H9 (cell line): ENCODE measurements at regions not wholly inside any gene's neighbourhood (a gene's known extent, or its start where the extent isn't known, plus 50 kb on each side); places are given as distances from the start of the nearest gene placed in this dataset.
A peak's percentile ranks its signal among the peaks of the same experiment; 100 is the strongest.

Experiments
- DNase-seq: peaks from one replicate; pipeline ENCODE4 v3.0.0-alpha.2; 2017
- H2AFZ ChIP-seq: one replicate; pipeline ENCODE4 v1.6.1; 2013; ENCODE audit warnings: mild to moderate bottlenecking, low read length, control low read depth, moderate library complexity
- H2AK5ac ChIP-seq: 2 replicates; pipeline ENCODE4 v1.6.1; 2013; ENCODE audit warnings: low read length, control low read depth, mixed read lengths; ENCODE audit not compliant: insufficient read length
- H2BK120ac ChIP-seq: one replicate; pipeline ENCODE4 v1.6.1; 2013; ENCODE audit warnings: low read depth, mild to moderate bottlenecking, low read length, control low read depth, inconsistent platforms; ENCODE audit not compliant: poor library complexity, severe bottlenecking
- H2BK12ac ChIP-seq: 2 replicates; pipeline ENCODE4 v1.6.1; 2013; ENCODE audit warnings: low read length, control low read depth, mixed read lengths, low read depth; ENCODE audit not compliant: insufficient read length
- H2BK15ac ChIP-seq: 2 replicates; pipeline ENCODE4 v1.6.1; 2013; ENCODE audit warnings: low read depth, low read length, control low read depth
- H2BK20ac ChIP-seq: one replicate; pipeline ENCODE4 v1.6.1; 2013; ENCODE audit warnings: low read depth, mild to moderate bottlenecking, low read length, control low read depth, inconsistent platforms; ENCODE audit not compliant: poor library complexity, severe bottlenecking
- H2BK5ac ChIP-seq: 2 replicates; pipeline ENCODE4 v1.6.1; 2013; ENCODE audit warnings: low read length, control low read depth, mixed read lengths; ENCODE audit not compliant: insufficient read length
- H3K14ac ChIP-seq: 2 replicates; pipeline ENCODE4 v1.6.1; 2013; ENCODE audit warnings: low read length, control low read depth; ENCODE audit not compliant: insufficient read depth
- H3K18ac ChIP-seq: 2 replicates; pipeline ENCODE4 v1.6.1; 2013; ENCODE audit warnings: low read depth, mild to moderate bottlenecking, mixed read lengths, low read length, control low read depth; ENCODE audit not compliant: insufficient read length
- H3K23ac ChIP-seq: 2 replicates; pipeline ENCODE4 v1.6.1; 2013; ENCODE audit warnings: low read length, control low read depth, mixed read lengths, low read depth; ENCODE audit not compliant: insufficient read length
- H3K23me2 ChIP-seq: 2 replicates; pipeline ENCODE4 v1.6.1; 2013; ENCODE audit warnings: low read depth, mild to moderate bottlenecking, mixed read lengths, low read length, control low read depth; ENCODE audit not compliant: insufficient read length, poor library complexity, severe bottlenecking
- H3K27ac ChIP-seq: 2 replicates; pipeline ENCODE4 v1.5.1; 2013; ENCODE audit warnings: low read length, control low read depth, mixed read lengths, low read depth; ENCODE audit not compliant: insufficient read length
- H3K27me3 ChIP-seq: 2 replicates; pipeline ENCODE4 v1.6.1; 2013; ENCODE audit warnings: low read length, control low read depth, inconsistent platforms; ENCODE audit not compliant: insufficient read depth
- H3K4ac ChIP-seq: 2 replicates; pipeline ENCODE4 v1.6.1; 2013; ENCODE audit warnings: low read depth, mild to moderate bottlenecking, control low read depth, inconsistent platforms, low read length, moderate library complexity
- H3K4me1 ChIP-seq: 2 replicates; pipeline ENCODE4 v1.6.1; 2013; ENCODE audit warnings: low read length, control low read depth, inconsistent platforms; ENCODE audit not compliant: insufficient read depth
- H3K4me2 ChIP-seq: 2 replicates; pipeline ENCODE4 v1.6.1; 2013; ENCODE audit warnings: low read length, control low read depth, mixed read lengths; ENCODE audit not compliant: insufficient read length, insufficient read depth
- H3K56ac ChIP-seq: 2 replicates; pipeline ENCODE4 v1.6.1; 2013; ENCODE audit warnings: low read depth, mild to moderate bottlenecking, mixed read lengths, low read length, control low read depth; ENCODE audit not compliant: insufficient read length
- H3K79me1 ChIP-seq: 2 replicates; pipeline ENCODE4 v1.6.1; 2013; ENCODE audit warnings: low read depth, mild to moderate bottlenecking, moderate library complexity, low read length, control low read depth, inconsistent platforms; ENCODE audit not compliant: insufficient read depth, poor library complexity, severe bottlenecking
- H3K79me2 ChIP-seq: 2 replicates; pipeline ENCODE4 v1.6.1; 2013; ENCODE audit warnings: low read length, control low read depth, inconsistent platforms; ENCODE audit not compliant: insufficient read depth
- H3K9ac ChIP-seq: 2 replicates; pipeline ENCODE4 v1.6.1; 2013; ENCODE audit warnings: low read length, control low read depth, mixed read lengths; ENCODE audit not compliant: insufficient read length; ENCODE audit errors: extremely low read depth
- H3K9me3 ChIP-seq: one replicate; pipeline ENCODE4 v1.6.1; 2013; ENCODE audit warnings: low read depth, low read length, inconsistent platforms; ENCODE audit not compliant: control insufficient read depth
- H3T11ph ChIP-seq: one replicate; pipeline ENCODE4 v1.6.1; 2013; ENCODE audit warnings: mild to moderate bottlenecking, low read length, control low read depth, inconsistent platforms
- H4K20me1 ChIP-seq: one replicate; pipeline ENCODE4 v1.6.1; 2013; ENCODE audit not compliant: control insufficient read depth, insufficient read length, insufficient read depth
- H4K5ac ChIP-seq: 2 replicates; pipeline ENCODE4 v1.6.1; 2013; ENCODE audit warnings: low read depth, mild to moderate bottlenecking, mixed read lengths, low read length, control low read depth; ENCODE audit not compliant: insufficient read length
- H4K8ac ChIP-seq: replicated peaks from 2 replicates; pipeline ENCODE4 v1.6.1; 2013; ENCODE audit warnings: low read length, control low read depth, mixed read lengths, low read depth; ENCODE audit not compliant: insufficient read length
- H4K91ac ChIP-seq: 2 replicates; pipeline ENCODE4 v1.6.1; 2013; ENCODE audit warnings: low read depth, mild to moderate bottlenecking, moderate library complexity, mixed read lengths, low read length, control low read depth; ENCODE audit not compliant: insufficient read length
- H3K27ac Mint-ChIP-seq, 3 experiments: 2 replicates in 2 of 3; 3 replicates in 1 of 3; pipeline ENCODE4 v1.8.0; 2020 to 2021; ENCODE audit warnings: mixed read lengths in 3 of 3, mild to moderate bottlenecking in 1 of 3, moderate library complexity in 1 of 3
- H3K27me3 Mint-ChIP-seq: 2 replicates; pipeline ENCODE4 v1.8.0; 2021; ENCODE audit warnings: low read depth, mild to moderate bottlenecking, moderate library complexity, mixed read lengths
- H3K36me3 Mint-ChIP-seq, 3 experiments: 2 replicates in 2 of 3; 3 replicates in 1 of 3; pipeline ENCODE4 v1.8.0; 2020 to 2021; ENCODE audit warnings: low read depth in 3 of 3, mixed read lengths in 3 of 3; ENCODE audit not compliant: insufficient read depth in 1 of 3
- H3K4me1 Mint-ChIP-seq, 2 experiments: 2 replicates each; pipeline ENCODE4 v1.8.0; 2020; ENCODE audit warnings: mixed read lengths in 2 of 2
- H3K4me3 Mint-ChIP-seq, 2 experiments: 2 replicates in 1 of 2; 3 replicates in 1 of 2; pipeline ENCODE4 v1.8.0; 2020 to 2021; ENCODE audit warnings: mild to moderate bottlenecking in 2 of 2, mixed read lengths in 2 of 2, moderate library complexity in 1 of 2
- H3K9me3 Mint-ChIP-seq, 2 experiments: 2 replicates in 1 of 2; 3 replicates in 1 of 2; pipeline ENCODE4 v1.8.0; 2020; ENCODE audit warnings: mild to moderate bottlenecking in 2 of 2, mixed read lengths in 2 of 2, moderate library complexity in 1 of 2
- WGBS: extraction: QIAGEN DNeasy Blood & Tissue Kit; methylation state at CpG from one replicate; pipeline ENCODE4 v1.1.7; 2013; ENCODE audit warnings: missing lambda C conversion rate, low lambda C conversion rate, mixed read lengths; ENCODE audit not compliant: insufficient read length; ENCODE audit errors: extremely low coverage; 5-methylcytosine and 5-hydroxymethylcytosine counted together
- TF ChIP-seq, protein P1 (sequence below): fragments of 200-600 bp; sonication (generic); conservative IDR thresholded peaks from 3 replicates; pipeline ENCODE4 v1.8.0; 2021; ENCODE audit warnings: antibody characterized with exemption, mild to moderate bottlenecking

DNA sequence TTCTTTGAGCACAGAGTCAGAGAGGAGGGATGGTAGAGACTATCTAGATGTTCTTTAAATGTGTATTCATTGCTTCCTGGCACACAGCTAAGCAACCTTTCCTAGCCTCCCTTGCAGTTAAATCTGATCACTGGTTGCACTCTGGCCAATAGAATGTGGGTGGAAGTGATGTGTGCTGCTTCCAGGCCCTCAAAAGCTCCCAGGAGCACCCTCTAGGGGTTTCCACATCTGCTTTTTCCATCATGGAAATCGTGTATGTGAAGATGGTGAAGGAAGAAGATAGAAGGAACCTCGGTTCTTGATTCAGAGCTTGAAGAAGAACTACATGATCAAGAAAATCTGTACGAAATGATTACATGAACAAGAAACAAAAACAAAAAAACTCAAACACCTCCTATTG is 149.8 kb upstream of the JAG1 start:
- Histone ChIP-seq H2BK120ac (no peak overlapping the region), H2BK15ac (no peak overlapping the region), H3K27me3 (no peaks in the 10 kb centered on the region), H3K56ac (no peak overlapping the region), H3T11ph (no peak overlapping the region), H4K8ac (no peak overlapping the region), H3K18ac (no peak overlapping the region), H3K79me2 (no peaks in the 10 kb centered on the region), H3K23ac (no peak overlapping the region), H3K14ac (no peak overlapping the region), H4K91ac (no peak overlapping the region), H2AFZ (no peak overlapping the region), H2BK12ac (no peak overlapping the region), H3K27ac (no peak overlapping the region), H3K23me2 (no peaks in the 10 kb centered on the region), H4K5ac (no peak overlapping the region), H3K4ac (no peak overlapping the region), H3K9ac (no peak overlapping the region), H2BK20ac (no peak overlapping the region), H3K4me1 (no peaks in the 10 kb centered on the region), H3K9me3 (no peaks in the 10 kb centered on the region), H4K20me1 (no peaks in the 10 kb centered on the region), H3K79me1 (no peaks in the 10 kb centered on the region), H2BK5ac (no peak overlapping the region), H3K4me2 (no peak overlapping the region), H2AK5ac (no peak overlapping the region)
- H3K4me1 Mint-ChIP-seq, result no peaks in the 10 kb centered on the region
- H3K36me3 Mint-ChIP-seq, result no peaks in the 10 kb centered on the region; a peak in 1 of 7 replicates
- peaks cover 0 to 5% of the 10 kb centered on the region in 2 experiments; a peak in 1 of 5 replicates for H3K9me3 Mint-ChIP-seq
- TF ChIP-seq, protein P1, sequence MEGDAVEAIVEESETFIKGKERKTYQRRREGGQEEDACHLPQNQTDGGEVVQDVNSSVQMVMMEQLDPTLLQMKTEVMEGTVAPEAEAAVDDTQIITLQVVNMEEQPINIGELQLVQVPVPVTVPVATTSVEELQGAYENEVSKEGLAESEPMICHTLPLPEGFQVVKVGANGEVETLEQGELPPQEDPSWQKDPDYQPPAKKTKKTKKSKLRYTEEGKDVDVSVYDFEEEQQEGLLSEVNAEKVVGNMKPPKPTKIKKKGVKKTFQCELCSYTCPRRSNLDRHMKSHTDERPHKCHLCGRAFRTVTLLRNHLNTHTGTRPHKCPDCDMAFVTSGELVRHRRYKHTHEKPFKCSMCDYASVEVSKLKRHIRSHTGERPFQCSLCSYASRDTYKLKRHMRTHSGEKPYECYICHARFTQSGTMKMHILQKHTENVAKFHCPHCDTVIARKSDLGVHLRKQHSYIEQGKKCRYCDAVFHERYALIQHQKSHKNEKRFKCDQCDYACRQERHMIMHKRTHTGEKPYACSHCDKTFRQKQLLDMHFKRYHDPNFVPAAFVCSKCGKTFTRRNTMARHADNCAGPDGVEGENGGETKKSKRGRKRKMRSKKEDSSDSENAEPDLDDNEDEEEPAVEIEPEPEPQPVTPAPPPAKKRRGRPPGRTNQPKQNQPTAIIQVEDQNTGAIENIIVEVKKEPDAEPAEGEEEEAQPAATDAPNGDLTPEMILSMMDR, result 0 out of 3 replicates have a peak, but pooled peaks have one; percentile 13
- WGBS, result no CpG with 5 or more reads among the region's 3 CpGs
- H3K4me3 Mint-ChIP-seq, result no peak overlapping the region
- DNase-seq, result no peak
- H3K27me3 Mint-ChIP-seq, result no peaks in the 10 kb centered on the region
- H3K27ac Mint-ChIP-seq, result no peak overlapping the region
